HepG2 (cell line): ENCODE measurements at regions not wholly inside any gene's neighbourhood (a gene's known extent, or its start where the extent isn't known, plus 50 kb on each side); places are given as distances from the start of the nearest gene placed in this dataset.

Source experiments
- ATAC-seq: fragments of 200-7000 bp; cut with Tn5 transposase; 3 replicates; pipeline ENCODE4 v1.9.1; 2020; ENCODE audit warnings: mild to moderate bottlenecking, moderate library complexity
- BruUV-seq: library from RNA; stranded (reverse); fragments of 400-500 nt; replicated peaks from 2 replicates; lab custom pipeline; 2021; lab: Mats Ljungman, UMichigan
- CTCF ChIA-PET: fragments of 300-600 bp; formaldehyde crosslinking; extraction: SDS; loops from one replicate; lab custom pipeline; 2021; ENCODE audit warnings: low total read pairs, inconsistent platforms, low intra/inter-chr PET ratio; lab: Yijun Ruan, JAX
- POLR2A ChIA-PET: fragments of 350-600 bp; sonication (Branson Sonifier 250); formaldehyde crosslinking; loops from one replicate; lab custom pipeline; 2020; ENCODE audit warnings: antibody characterized with exemption, inconsistent platforms; lab: Yijun Ruan, JAX
- DNase-seq: peaks from one replicate; pipeline ENCODE4 v3.0.0-alpha.2; 2015; ENCODE audit warnings: low spot score
- FAIRE-seq: peaks from 3 replicates; lab custom pipeline; 2011; peaks lifted over from hg19 to GRCh38; lab: Jason Lieb, UNC
- H2AFZ ChIP-seq: one replicate; pipeline ENCODE4 v1.6.1; 2011; ENCODE audit warnings: low read length, inconsistent platforms
- H3K27ac ChIP-seq: fragments of 300-600 bp; 3 replicates; pipeline ENCODE4 v1.8.0; 2011; ENCODE audit warnings: mixed run types, mild to moderate bottlenecking, mixed read lengths, low read length, inconsistent platforms; ENCODE audit not compliant: insufficient read depth; ENCODE audit errors: extremely low read length
- H3K27me3 ChIP-seq, 2 experiments: fragments of 200-600 bp in 1 of 2; 2 replicates in 1 of 2; 3 replicates in 1 of 2; pipeline versions ENCODE4 v1.6.0 to v1.8.0; 2011; ENCODE audit warnings: low read length in 2 of 2, mild to moderate bottlenecking in 2 of 2, moderate library complexity in 2 of 2, inconsistent platforms in 1 of 2; ENCODE audit not compliant: insufficient read depth in 2 of 2, control insufficient read depth in 1 of 2
- H3K36me3 ChIP-seq, 2 experiments: fragments of 200-600 bp in 1 of 2; replicated peaks in 1 of 2; 2 replicates in 1 of 2; 3 replicates in 1 of 2; pipeline versions ENCODE4 v1.5.1 to v1.8.0; 2011; ENCODE audit warnings: low read length in 2 of 2, inconsistent platforms in 1 of 2; ENCODE audit not compliant: insufficient read depth in 2 of 2, control insufficient read depth in 1 of 2
- H3K4me1 ChIP-seq: 2 replicates; pipeline ENCODE4 v1.5.1; 2012; ENCODE audit warnings: low read length, inconsistent platforms; ENCODE audit not compliant: insufficient read depth
- H3K4me2 ChIP-seq: 2 replicates; pipeline ENCODE4 v1.6.0; 2011; ENCODE audit warnings: low read depth, low read length, inconsistent platforms
- H3K4me3 ChIP-seq, 3 experiments: fragments of 200-600 bp in 1 of 3; sonication (generic), shearing (Covaris generic) in 1 of 3; replicated peaks in 1 of 3; 2 replicates each; pipeline ENCODE4 v1.5.1; 2011 to 2016; ENCODE audit warnings: low read length in 3 of 3, inconsistent platforms in 2 of 3, low read depth in 2 of 3, mild to moderate bottlenecking in 2 of 3, control low read depth in 1 of 3, mixed read lengths in 1 of 3; ENCODE audit not compliant: insufficient read depth in 1 of 3
- H3K79me2 ChIP-seq: one replicate; pipeline ENCODE4 v1.6.1; 2011; ENCODE audit warnings: low read length, inconsistent platforms; ENCODE audit not compliant: insufficient read depth
- H3K9ac ChIP-seq: 2 replicates; pipeline ENCODE4 v1.6.0; 2011; ENCODE audit warnings: mild to moderate bottlenecking, low read depth, low read length, inconsistent platforms; ENCODE audit not compliant: insufficient read depth
- H3K9me3 ChIP-seq: 2 replicates; pipeline ENCODE4 v1.5.1; 2012; ENCODE audit warnings: mild to moderate bottlenecking, low read length
- H4K20me1 ChIP-seq: 2 replicates; pipeline ENCODE4 v1.6.0; 2011; ENCODE audit warnings: inconsistent platforms, mild to moderate bottlenecking, low read length, moderate library complexity; ENCODE audit not compliant: insufficient read depth
- FOXP1 ChIP-seq, 2 experiments: fragments of 450-650 bp in 1 of 2; IDR thresholded peaks; 2 replicates each; pipeline ENCODE4 v1.6.1; 2017 to 2018; ENCODE audit warnings: antibody characterized with exemption in 1 of 2
- GZF1 ChIP-seq: sonication (generic); formaldehyde crosslinking; IDR thresholded peaks from 2 replicates; pipeline ENCODE4 v1.5.1; 2020; ENCODE audit warnings: mild to moderate bottlenecking, missing genetic modification reagents
- HNF4A ChIP-seq: sonication (generic); formaldehyde crosslinking; IDR thresholded peaks from 2 replicates; pipeline ENCODE4 v1.4.0; 2020; ENCODE audit warnings: missing genetic modification reagents
- KLF12 ChIP-seq: sonication (generic); formaldehyde crosslinking; IDR thresholded peaks from 2 replicates; pipeline ENCODE4 v1.4.0; 2020; ENCODE audit warnings: missing genetic modification reagents, borderline replicate concordance
- MIER3 ChIP-seq: IDR thresholded peaks from 2 replicates; pipeline ENCODE4 v1.6.1; 2016; ENCODE audit warnings: missing compliant biosample characterization, borderline replicate concordance
- MLLT10 ChIP-seq: sonication (generic); formaldehyde crosslinking; IDR thresholded peaks from 2 replicates; pipeline ENCODE4 v1.4.0; 2020; ENCODE audit warnings: missing genetic modification reagents
- TBX3 ChIP-seq: fragments of 450-650 bp; IDR thresholded peaks from 2 replicates; pipeline ENCODE4 v1.6.1; 2017; ENCODE audit warnings: antibody characterized with exemption, mild to moderate bottlenecking, inconsistent platforms, borderline replicate concordance
- ZFP90 ChIP-seq: sonication (generic); formaldehyde crosslinking; IDR thresholded peaks from 2 replicates; pipeline ENCODE4 v1.8.0; 2022; ENCODE audit warnings: missing genetic modification reagents, mild to moderate bottlenecking, inconsistent platforms, borderline replicate concordance
- ZNF431 ChIP-seq: sonication (generic); formaldehyde crosslinking; IDR thresholded peaks from 2 replicates; pipeline ENCODE4 v1.9.0; 2022; ENCODE audit warnings: missing genetic modification reagents, low read depth, mild to moderate bottlenecking, borderline replicate concordance
- ZNF496 ChIP-seq: sonication (generic); formaldehyde crosslinking; IDR thresholded peaks from 2 replicates; pipeline ENCODE4 v1.8.1; 2023; ENCODE audit warnings: mild to moderate bottlenecking, moderate library complexity, missing genetic modification reagents; ENCODE audit not compliant: insufficient replicate concordance
- ZNF792 ChIP-seq: IDR thresholded peaks from 2 replicates; pipeline ENCODE4 v1.6.1; 2016
- ZSCAN29 ChIP-seq: sonication (generic); formaldehyde crosslinking; conservative IDR thresholded peaks from 2 replicates; pipeline ENCODE4 v1.4.0; 2020; ENCODE audit warnings: mild to moderate bottlenecking, missing genetic modification reagents
- in situ Hi-C: cut with HindIII; loops from 2 replicates; pipeline ENCODE4 v1.10.0; 2017; ENCODE audit warnings: low pct_unique_long_range_greater_than_20kb; ENCODE audit not compliant: extremely low pct_ligation_motif_present
- intact Hi-C: fragments of 100-400 bp; cut with micrococcal nuclease; formaldehyde crosslinking; loops from one replicate; pipeline ENCODE4 v1.10.0; 2022; ENCODE audit not compliant: unreplicated experiment
- TF ChIP-seq, protein P1 (sequence below): sonication (generic); formaldehyde crosslinking; IDR thresholded peaks from 2 replicates; pipeline ENCODE4 v1.5.0; 2020; ENCODE audit warnings: missing genetic modification reagents
- TF ChIP-seq, protein P2 (sequence below): sonication (generic); formaldehyde crosslinking; IDR thresholded peaks from 2 replicates; pipeline ENCODE4 v1.4.0; 2020; ENCODE audit warnings: mild to moderate bottlenecking, low read depth, missing genetic modification reagents

DNA sequence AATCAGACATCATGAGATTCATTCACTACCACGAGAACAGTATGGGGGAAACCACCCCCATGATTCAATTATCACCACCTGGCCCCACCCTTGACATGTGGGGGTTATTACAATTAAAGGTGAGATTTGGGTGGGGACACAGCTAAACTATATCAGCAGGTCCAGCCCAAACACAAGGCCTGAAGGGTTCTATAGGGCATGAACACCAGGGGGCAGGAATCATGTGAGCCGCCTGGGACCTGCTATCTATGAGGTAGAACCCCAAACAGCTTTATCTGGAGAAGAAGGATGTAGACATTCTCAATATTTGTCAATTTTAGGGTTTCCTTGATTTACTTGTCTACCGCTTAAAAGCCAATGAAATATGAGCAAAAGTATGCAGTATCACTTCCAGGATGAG lies 294.9 kb upstream of the DEPDC1 start (continued):
- TF ChIP-seq, protein P1, sequence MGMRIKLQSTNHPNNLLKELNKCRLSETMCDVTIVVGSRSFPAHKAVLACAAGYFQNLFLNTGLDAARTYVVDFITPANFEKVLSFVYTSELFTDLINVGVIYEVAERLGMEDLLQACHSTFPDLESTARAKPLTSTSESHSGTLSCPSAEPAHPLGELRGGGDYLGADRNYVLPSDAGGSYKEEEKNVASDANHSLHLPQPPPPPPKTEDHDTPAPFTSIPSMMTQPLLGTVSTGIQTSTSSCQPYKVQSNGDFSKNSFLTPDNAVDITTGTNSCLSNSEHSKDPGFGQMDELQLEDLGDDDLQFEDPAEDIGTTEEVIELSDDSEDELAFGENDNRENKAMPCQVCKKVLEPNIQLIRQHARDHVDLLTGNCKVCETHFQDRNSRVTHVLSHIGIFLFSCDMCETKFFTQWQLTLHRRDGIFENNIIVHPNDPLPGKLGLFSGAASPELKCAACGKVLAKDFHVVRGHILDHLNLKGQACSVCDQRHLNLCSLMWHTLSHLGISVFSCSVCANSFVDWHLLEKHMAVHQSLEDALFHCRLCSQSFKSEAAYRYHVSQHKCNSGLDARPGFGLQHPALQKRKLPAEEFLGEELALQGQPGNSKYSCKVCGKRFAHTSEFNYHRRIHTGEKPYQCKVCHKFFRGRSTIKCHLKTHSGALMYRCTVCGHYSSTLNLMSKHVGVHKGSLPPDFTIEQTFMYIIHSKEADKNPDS (CRISPR knock-in tag) = no peak

DNA sequence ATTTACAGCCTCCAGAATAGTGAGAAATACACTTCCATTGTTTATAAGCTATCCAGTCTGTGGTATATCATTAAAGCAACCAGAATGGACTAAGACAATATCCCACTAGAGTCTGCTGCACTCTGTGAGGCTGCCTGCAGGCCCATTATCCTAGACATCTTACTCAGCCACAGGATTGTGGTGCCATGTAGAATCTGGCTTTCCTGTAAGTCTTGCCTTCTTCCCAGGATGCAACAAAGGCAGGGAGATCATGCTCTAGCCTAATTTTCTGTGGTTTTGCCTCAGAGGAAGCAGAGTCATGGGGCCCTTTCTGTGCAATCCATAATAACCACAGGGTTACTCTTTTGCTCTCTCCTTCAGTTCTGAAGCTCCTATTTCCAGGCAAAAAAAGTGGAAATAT lies 299.1 kb upstream of the DEPDC1 start:
- H3K27ac ChIP-seq = no peak overlapping the region
- BruUV-seq = no TSS peak
- ChIA-PET POLR2A (no interaction called here), CTCF (no interaction called here)
- DNase-seq (no peak), FAIRE-seq (no peak), ATAC-seq (no peak)
- H3K79me2 ChIP-seq = no peaks in the 10 kb centered on the region
- in situ Hi-C loops (no loop called here), intact Hi-C loops (no loop called here)
- H3K4me1 ChIP-seq = no peaks in the 10 kb centered on the region
- no peak overlapping the region for H3K4me3 ChIP-seq
- no peak overlapping the region for H3K4me2 ChIP-seq
- TF ChIP-seq KLF12 (CRISPR knock-in tag) = no peak
- TF ChIP-seq ZFP90 (CRISPR knock-in tag) = no peak
- no peak for TF ChIP-seq MLLT10 (CRISPR knock-in tag)
- TF ChIP-seq ZNF792 (CRISPR knock-in tag) = no peak
- H4K20me1 ChIP-seq = no peaks in the 10 kb centered on the region
- H2AFZ ChIP-seq = no peak overlapping the region
- no peaks in the 10 kb centered on the region for H3K27me3 ChIP-seq
- H3K36me3 ChIP-seq = no peaks in the 10 kb centered on the region
- H3K9me3 ChIP-seq = peaks cover 95% of the 10 kb centered on the region
- no peak overlapping the region for H3K9ac ChIP-seq

DNA sequence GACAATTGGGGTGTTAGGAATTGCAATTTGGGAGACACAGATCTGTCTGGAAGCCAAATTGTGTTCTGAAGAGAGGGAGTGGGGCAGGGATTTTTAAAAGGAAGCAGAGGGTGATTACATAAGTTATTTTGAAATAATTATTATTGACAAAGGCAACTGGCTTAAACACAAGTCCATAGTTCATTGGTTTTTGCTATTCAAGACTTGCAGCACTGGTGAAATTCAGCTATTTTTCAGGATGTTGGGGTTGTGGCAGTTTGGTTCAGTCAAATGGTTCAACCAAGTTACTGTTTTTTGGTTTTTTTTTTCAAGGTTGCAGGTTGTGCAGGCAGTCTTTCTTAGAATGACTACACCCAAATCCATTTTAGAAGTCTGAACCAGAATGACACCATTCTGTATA lies 300.0 kb upstream of the DEPDC1 start:
- peaks cover 95% of the 10 kb centered on the region for H3K9me3 ChIP-seq
- H3K36me3 ChIP-seq = no peaks in the 10 kb centered on the region
- no TSS peak for BruUV-seq
- H3K27me3 ChIP-seq = no peaks in the 10 kb centered on the region
- H3K27ac ChIP-seq = no peak overlapping the region
- ChIA-PET CTCF (no interaction called here), POLR2A (no interaction called here)
- intact Hi-C loops (no loop called here), in situ Hi-C loops (no loop called here)
- H4K20me1 ChIP-seq = no peaks in the 10 kb centered on the region
- no peaks in the 10 kb centered on the region for H3K4me1 ChIP-seq
- ATAC-seq (no peak), FAIRE-seq (no peak), DNase-seq (no peak)
- no peak overlapping the region for H3K9ac ChIP-seq
- no peak overlapping the region for H3K4me2 ChIP-seq
- H3K4me3 ChIP-seq = no peak overlapping the region
- no peaks in the 10 kb centered on the region for H3K79me2 ChIP-seq
- H2AFZ ChIP-seq = no peak overlapping the region
- no peak for TF ChIP-seq TBX3
- no peak for TF ChIP-seq ZNF431 (CRISPR knock-in tag)
- TF ChIP-seq ZSCAN29 = no peak
- no peak for TF ChIP-seq ZNF496 (CRISPR knock-in tag)
- no peak for TF ChIP-seq MIER3 (CRISPR knock-in tag)
- TF ChIP-seq, protein P2, sequence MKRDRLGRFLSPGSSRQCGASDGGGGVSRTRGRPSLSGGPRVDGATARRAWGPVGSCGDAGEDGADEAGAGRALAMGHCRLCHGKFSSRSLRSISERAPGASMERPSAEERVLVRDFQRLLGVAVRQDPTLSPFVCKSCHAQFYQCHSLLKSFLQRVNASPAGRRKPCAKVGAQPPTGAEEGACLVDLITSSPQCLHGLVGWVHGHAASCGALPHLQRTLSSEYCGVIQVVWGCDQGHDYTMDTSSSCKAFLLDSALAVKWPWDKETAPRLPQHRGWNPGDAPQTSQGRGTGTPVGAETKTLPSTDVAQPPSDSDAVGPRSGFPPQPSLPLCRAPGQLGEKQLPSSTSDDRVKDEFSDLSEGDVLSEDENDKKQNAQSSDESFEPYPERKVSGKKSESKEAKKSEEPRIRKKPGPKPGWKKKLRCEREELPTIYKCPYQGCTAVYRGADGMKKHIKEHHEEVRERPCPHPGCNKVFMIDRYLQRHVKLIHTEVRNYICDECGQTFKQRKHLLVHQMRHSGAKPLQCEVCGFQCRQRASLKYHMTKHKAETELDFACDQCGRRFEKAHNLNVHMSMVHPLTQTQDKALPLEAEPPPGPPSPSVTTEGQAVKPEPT = no peak
- no peak for TF ChIP-seq FOXP1 (IDR thresholded peaks at IDR 0.05)
- no peak for TF ChIP-seq FOXP1 (CRISPR knock-in tag; IDR thresholded peaks at IDR 0.05)
- TF ChIP-seq HNF4A (CRISPR knock-in tag) = no peak
- no peak for TF ChIP-seq GZF1
